K562 (cell line): ENCODE measurements at regions not wholly inside any gene's neighbourhood (a gene's known extent, or its start where the extent isn't known, plus 50 kb on each side); places are given as distances from the start of the nearest gene placed in this dataset.

Experiments used
- ATAC-seq: fragments of 200-7000 bp; cut with Tn5 transposase; 3 replicates; pipeline ENCODE4 v1.9.1; 2020; ENCODE audit warnings: moderate library complexity
- BruUV-seq: library from RNA; stranded (reverse); fragments of 400-500 nt; replicated peaks from 2 replicates; lab custom pipeline; 2021; lab: Mats Ljungman, UMichigan
- CTCF ChIA-PET: fragments of 300-600 bp; formaldehyde crosslinking; extraction: SDS; loops from one replicate; lab custom pipeline; 2021; ENCODE audit warnings: low intra/inter-chr PET ratio; lab: Yijun Ruan, JAX
- POLR2A ChIA-PET: fragments of 300-600, 350-650 bp; sonication (Branson Sonifier 250); formaldehyde crosslinking; extraction: SDS; loops from one replicate; lab custom pipeline; 2021; ENCODE audit warnings: antibody characterized with exemption, inconsistent platforms; lab: Yijun Ruan, JAX
- DNase-seq, 4 experiments: peaks; one replicate each; pipeline versions ENCODE4 v3.0.0 to v3.0.0-alpha.2; 2011 to 2018; ENCODE audit warnings: low spot score in 3 of 4, mixed read lengths in 3 of 4; ENCODE audit errors: extremely low read depth in 1 of 4
- FAIRE-seq: peaks from 2 replicates; lab custom pipeline; 2011; peaks lifted over from hg19 to GRCh38; lab: Jason Lieb, UNC
- H2AFZ ChIP-seq: 2 replicates; pipeline ENCODE4 v1.6.0; 2011; ENCODE audit warnings: low read depth, low read length, control low read depth, inconsistent platforms
- H3K27ac ChIP-seq: fragments of 200-600 bp; 3 replicates; pipeline ENCODE4 v1.8.0; 2011; ENCODE audit warnings: low read depth, mild to moderate bottlenecking, control low read depth, inconsistent platforms, low read length, moderate library complexity, mixed read lengths; ENCODE audit errors: extremely low read depth
- H3K27me3 ChIP-seq, 2 experiments: fragments of 300-600 bp in 1 of 2; 2 replicates in 1 of 2; 3 replicates in 1 of 2; pipeline versions ENCODE4 v1.6.0 to v1.8.0; 2011; ENCODE audit warnings: inconsistent platforms in 2 of 2, low read length in 2 of 2, mild to moderate bottlenecking in 1 of 2, mixed read lengths in 1 of 2, moderate library complexity in 1 of 2; ENCODE audit not compliant: control insufficient read depth in 2 of 2, insufficient read depth in 2 of 2
- H3K36me3 ChIP-seq: fragments of 300-600 bp; 3 replicates; pipeline ENCODE4 v1.8.0; 2011; ENCODE audit warnings: mild to moderate bottlenecking, low read length, inconsistent platforms; ENCODE audit not compliant: control insufficient read depth, insufficient read depth
- H3K4me1 ChIP-seq, 2 experiments: fragments of 200-600 bp in 1 of 2; replicated peaks in 1 of 2; 2 replicates in 1 of 2; 3 replicates in 1 of 2; pipeline versions ENCODE4 v1.5.1 to v1.8.0; 2011; ENCODE audit warnings: inconsistent platforms in 2 of 2, low read length in 2 of 2, mild to moderate bottlenecking in 1 of 2, mixed read lengths in 1 of 2, moderate library complexity in 1 of 2; ENCODE audit not compliant: control insufficient read depth in 2 of 2, insufficient read depth in 2 of 2
- H3K4me2 ChIP-seq: 2 replicates; pipeline ENCODE4 v1.6.1; 2011; ENCODE audit warnings: low read length, control low read depth, inconsistent platforms, mixed read lengths; ENCODE audit not compliant: insufficient read depth
- H3K4me3 ChIP-seq: fragments of 200-600 bp; sonication (generic), shearing (Covaris generic); 2 replicates; pipeline ENCODE4 v1.5.1; 2016; ENCODE audit warnings: control low read depth, inconsistent platforms
- H3K79me2 ChIP-seq: fragments of 200-600 bp; 3 replicates; pipeline ENCODE4 v1.8.0; 2011; ENCODE audit warnings: low read length, inconsistent platforms; ENCODE audit not compliant: control insufficient read depth, insufficient read depth
- H3K9ac ChIP-seq, 2 experiments: 2 replicates each; pipeline versions ENCODE4 v1.6.0 to v1.6.1; 2011; ENCODE audit warnings: low read depth in 2 of 2, low read length in 2 of 2, control low read depth in 1 of 2, inconsistent platforms in 1 of 2, mild to moderate bottlenecking in 1 of 2, mixed read lengths in 1 of 2; ENCODE audit not compliant: insufficient read depth in 1 of 2
- H3K9me1 ChIP-seq: one replicate; pipeline ENCODE4 v1.6.0; 2011; ENCODE audit warnings: inconsistent platforms, mild to moderate bottlenecking, low read length, moderate library complexity; ENCODE audit not compliant: control insufficient read depth, insufficient read depth
- H3K9me3 ChIP-seq: replicated peaks from 2 replicates; pipeline ENCODE4 v1.5.1; 2011; ENCODE audit warnings: low read depth, low read length, inconsistent platforms; ENCODE audit not compliant: control insufficient read depth, insufficient read depth
- H4K20me1 ChIP-seq: replicated peaks from 2 replicates; pipeline ENCODE4 v1.6.1; 2011; ENCODE audit warnings: low read length, inconsistent platforms, mixed read lengths; ENCODE audit not compliant: control insufficient read depth, insufficient read depth
- CBX2 ChIP-seq: fragments of 200-600 bp; sonication (generic); IDR thresholded peaks from one replicate; pipeline ENCODE4 v1.6.1; 2012; ENCODE audit warnings: mild to moderate bottlenecking, low read length, inconsistent platforms; ENCODE audit not compliant: insufficient read depth, poor library complexity, severe bottlenecking
- CXXC5 ChIP-seq: fragments of 250-450 bp; sonication (Bioruptor Pico); IDR thresholded peaks from 2 replicates; pipeline ENCODE4 v1.8.0; 2022; ENCODE audit warnings: inconsistent platforms, mild to moderate bottlenecking, moderate library complexity
- IRF1 ChIP-seq: sonication (generic); formaldehyde crosslinking; IDR thresholded peaks from 2 replicates; pipeline ENCODE4 v1.8.0; 2022; ENCODE audit warnings: missing genetic modification reagents, mild to moderate bottlenecking, borderline replicate concordance
- SMAD3 ChIP-seq: fragments of 450-650 bp; formaldehyde crosslinking; conservative IDR thresholded peaks from 2 replicates; pipeline ENCODE4 v1.4.0; 2020; ENCODE audit warnings: mild to moderate bottlenecking
- ZNF316 ChIP-seq: fragments of 450-650 bp; IDR thresholded peaks from 2 replicates; pipeline ENCODE4 v1.6.1; 2016
- ZNF354B ChIP-seq: fragments of 250-450 bp; sonication (Bioruptor Pico); IDR thresholded peaks from 2 replicates; pipeline ENCODE4 v1.4.0; 2020
- ZNF445 ChIP-seq: fragments of 250-450 bp; sonication (Bioruptor Pico); IDR thresholded peaks from 2 replicates; pipeline ENCODE4 v1.4.0; 2020; ENCODE audit warnings: low read depth, mild to moderate bottlenecking, moderate library complexity
- WGBS: fragments of 100-300 bp; shearing (Covaris generic); methylation state at CpG from one replicate; pipeline ENCODE4 v1.1.6; 2016; ENCODE audit warnings: low coverage, mixed read lengths; ENCODE audit not compliant: insufficient coverage; ENCODE audit errors: missing lambda C conversion rate; 5-methylcytosine and 5-hydroxymethylcytosine counted together
- in situ Hi-C: fragments of 300-500 bp; cut with MboI; formaldehyde crosslinking; loops from 4 replicates; pipeline ENCODE4 v1.15.0; 2018; ENCODE audit warnings: inconsistent platforms, mixed read lengths
- intact Hi-C: fragments of 100-400 bp; cut with micrococcal nuclease; formaldehyde crosslinking; loops from 2 replicates; pipeline ENCODE4 v1.14.2; 2022
- TF ChIP-seq, protein P1 (sequence below): fragments of 250-450 bp; sonication (Bioruptor Pico); IDR thresholded peaks from 2 replicates; pipeline ENCODE4 v1.8.0; 2021; ENCODE audit warnings: borderline replicate concordance, mild to moderate bottlenecking, moderate library complexity; ENCODE audit not compliant: poor library complexity, severe bottlenecking

- POLR2A ChIA-PET, result no interaction called here
- in situ Hi-C loops, result no loop called here
Observed at GRCh38 chr11:87536565-87536964, 498.8 kb downstream of the TMEM135 start.

GRCh38 chr11:87536016-87536415, 498.3 kb downstream of the TMEM135 start:
- no peak for ATAC-seq
- in situ Hi-C loops (no loop called here), intact Hi-C loops (no loop called here)
- no peaks in the 10 kb centered on the region for H3K36me3 ChIP-seq
- CTCF ChIA-PET, result no interaction called here
- H2AFZ ChIP-seq, result no peak overlapping the region
- no peaks in the 10 kb centered on the region for H4K20me1 ChIP-seq
- no TSS peak for BruUV-seq
- no peak for FAIRE-seq
- no peaks in the 10 kb centered on the region for H3K79me2 ChIP-seq
- DNase-seq, result no peak
- H3K4me1 ChIP-seq, result no peaks in the 10 kb centered on the region
- H3K4me2 ChIP-seq, result no peak overlapping the region
- no peak overlapping the region for H3K4me3 ChIP-seq
- no peaks in the 10 kb centered on the region for H3K27me3 ChIP-seq
- TF ChIP-seq ZNF354B (CRISPR knock-in tag) (no peak), CXXC5 (CRISPR knock-in tag) (no peak), IRF1 (CRISPR knock-in tag) (no peak), ZNF445 (CRISPR knock-in tag) (no peak), SMAD3 (CRISPR knock-in tag) (no peak)
- TF ChIP-seq, protein P1, sequence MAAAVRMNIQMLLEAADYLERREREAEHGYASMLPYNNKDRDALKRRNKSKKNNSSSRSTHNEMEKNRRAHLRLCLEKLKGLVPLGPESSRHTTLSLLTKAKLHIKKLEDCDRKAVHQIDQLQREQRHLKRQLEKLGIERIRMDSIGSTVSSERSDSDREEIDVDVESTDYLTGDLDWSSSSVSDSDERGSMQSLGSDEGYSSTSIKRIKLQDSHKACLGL (CRISPR knock-in tag), result no peak
- POLR2A ChIA-PET, result no interaction called here
- no peak overlapping the region for H3K9ac ChIP-seq
- peaks cover 2% of the 10 kb centered on the region; the same call in 1 of the 2 replicates for H3K9me3 ChIP-seq
- no peaks in the 10 kb centered on the region for H3K9me1 ChIP-seq
- 3% methylated on average over 2 of the region's 2 CpGs for WGBS
- no peak overlapping the region for H3K27ac ChIP-seq

More at GRCh38 chr11:87536565-87536964, 498.8 kb downstream of the TMEM135 start:
- H3K27me3 ChIP-seq, result no peaks in the 10 kb centered on the region
- BruUV-seq, result no TSS peak
- DNase-seq (no peak), ATAC-seq (no peak), FAIRE-seq (no peak)
- CTCF ChIA-PET, result no interaction called here
- no peaks in the 10 kb centered on the region for H3K9me1 ChIP-seq
- H3K79me2 ChIP-seq, result no peaks in the 10 kb centered on the region
- H3K27ac ChIP-seq, result no peak overlapping the region
- no peak overlapping the region for H3K4me3 ChIP-seq
- TF ChIP-seq CBX2 (no peak), ZNF316 (peak; percentile 13; the same call in 1 of the 2 replicates)
- no peak overlapping the region for H2AFZ ChIP-seq
- no peaks in the 10 kb centered on the region for H3K36me3 ChIP-seq
- no peaks in the 10 kb centered on the region for H4K20me1 ChIP-seq
- 4% methylated on average over 3 of the region's 4 CpGs for WGBS
- H3K9ac ChIP-seq, result no peak overlapping the region
- intact Hi-C loops, result no loop called here
- H3K4me2 ChIP-seq, result no peak overlapping the region
- H3K9me3 ChIP-seq, result peaks cover 2% of the 10 kb centered on the region; the same call in 1 of the 2 replicates
- H3K4me1 ChIP-seq, result no peaks in the 10 kb centered on the region
